K562 (cell line): ENCODE measurements at regions not wholly inside any gene's neighbourhood (a gene's known extent, or its start where the extent isn't known, plus 50 kb on each side); places are given as distances from the start of the nearest gene placed in this dataset.

Source experiments
- ATAC-seq: fragments of 200-7000 bp; cut with Tn5 transposase; 3 replicates; pipeline ENCODE4 v1.9.1; 2020; ENCODE audit warnings: moderate library complexity
- BruUV-seq: library from RNA; stranded (reverse); fragments of 400-500 nt; replicated peaks from 2 replicates; lab custom pipeline; 2021; lab: Mats Ljungman, UMichigan
- CTCF ChIA-PET: fragments of 300-600 bp; formaldehyde crosslinking; extraction: SDS; loops from one replicate; lab custom pipeline; 2021; ENCODE audit warnings: low intra/inter-chr PET ratio; lab: Yijun Ruan, JAX
- POLR2A ChIA-PET: fragments of 300-600, 350-650 bp; sonication (Branson Sonifier 250); formaldehyde crosslinking; extraction: SDS; loops from one replicate; lab custom pipeline; 2021; ENCODE audit warnings: antibody characterized with exemption, inconsistent platforms; lab: Yijun Ruan, JAX
- DNase-seq, 4 experiments: peaks; one replicate each; pipeline versions ENCODE4 v3.0.0 to v3.0.0-alpha.2; 2011 to 2018; ENCODE audit warnings: low spot score in 3 of 4, mixed read lengths in 3 of 4; ENCODE audit errors: extremely low read depth in 1 of 4
- FAIRE-seq: peaks from 2 replicates; lab custom pipeline; 2011; peaks lifted over from hg19 to GRCh38; lab: Jason Lieb, UNC
- H2AFZ ChIP-seq: 2 replicates; pipeline ENCODE4 v1.6.0; 2011; ENCODE audit warnings: low read depth, low read length, control low read depth, inconsistent platforms
- H3K27ac ChIP-seq: fragments of 200-600 bp; 3 replicates; pipeline ENCODE4 v1.8.0; 2011; ENCODE audit warnings: low read depth, mild to moderate bottlenecking, control low read depth, inconsistent platforms, low read length, moderate library complexity, mixed read lengths; ENCODE audit errors: extremely low read depth
- H3K27me3 ChIP-seq, 2 experiments: fragments of 300-600 bp in 1 of 2; 2 replicates in 1 of 2; 3 replicates in 1 of 2; pipeline versions ENCODE4 v1.6.0 to v1.8.0; 2011; ENCODE audit warnings: inconsistent platforms in 2 of 2, low read length in 2 of 2, mild to moderate bottlenecking in 1 of 2, mixed read lengths in 1 of 2, moderate library complexity in 1 of 2; ENCODE audit not compliant: control insufficient read depth in 2 of 2, insufficient read depth in 2 of 2
- H3K36me3 ChIP-seq: fragments of 300-600 bp; 3 replicates; pipeline ENCODE4 v1.8.0; 2011; ENCODE audit warnings: mild to moderate bottlenecking, low read length, inconsistent platforms; ENCODE audit not compliant: control insufficient read depth, insufficient read depth
- H3K4me1 ChIP-seq, 2 experiments: fragments of 200-600 bp in 1 of 2; replicated peaks in 1 of 2; 2 replicates in 1 of 2; 3 replicates in 1 of 2; pipeline versions ENCODE4 v1.5.1 to v1.8.0; 2011; ENCODE audit warnings: inconsistent platforms in 2 of 2, low read length in 2 of 2, mild to moderate bottlenecking in 1 of 2, mixed read lengths in 1 of 2, moderate library complexity in 1 of 2; ENCODE audit not compliant: control insufficient read depth in 2 of 2, insufficient read depth in 2 of 2
- H3K4me2 ChIP-seq: 2 replicates; pipeline ENCODE4 v1.6.1; 2011; ENCODE audit warnings: low read length, control low read depth, inconsistent platforms, mixed read lengths; ENCODE audit not compliant: insufficient read depth
- H3K4me3 ChIP-seq: fragments of 200-600 bp; sonication (generic), shearing (Covaris generic); 2 replicates; pipeline ENCODE4 v1.5.1; 2016; ENCODE audit warnings: control low read depth, inconsistent platforms
- H3K79me2 ChIP-seq: fragments of 200-600 bp; 3 replicates; pipeline ENCODE4 v1.8.0; 2011; ENCODE audit warnings: low read length, inconsistent platforms; ENCODE audit not compliant: control insufficient read depth, insufficient read depth
- H3K9ac ChIP-seq, 2 experiments: 2 replicates each; pipeline versions ENCODE4 v1.6.0 to v1.6.1; 2011; ENCODE audit warnings: low read depth in 2 of 2, low read length in 2 of 2, control low read depth in 1 of 2, inconsistent platforms in 1 of 2, mild to moderate bottlenecking in 1 of 2, mixed read lengths in 1 of 2; ENCODE audit not compliant: insufficient read depth in 1 of 2
- H3K9me1 ChIP-seq: one replicate; pipeline ENCODE4 v1.6.0; 2011; ENCODE audit warnings: inconsistent platforms, mild to moderate bottlenecking, low read length, moderate library complexity; ENCODE audit not compliant: control insufficient read depth, insufficient read depth
- H3K9me3 ChIP-seq: replicated peaks from 2 replicates; pipeline ENCODE4 v1.5.1; 2011; ENCODE audit warnings: low read depth, low read length, inconsistent platforms; ENCODE audit not compliant: control insufficient read depth, insufficient read depth
- H4K20me1 ChIP-seq: replicated peaks from 2 replicates; pipeline ENCODE4 v1.6.1; 2011; ENCODE audit warnings: low read length, inconsistent platforms, mixed read lengths; ENCODE audit not compliant: control insufficient read depth, insufficient read depth
- GTF2F1 ChIP-seq: IDR thresholded peaks from 2 replicates; pipeline ENCODE4 v1.6.1; 2011; ENCODE audit warnings: low read depth, low read length, improper control_type of control experiment
- IRF2 ChIP-seq: sonication (generic); formaldehyde crosslinking; IDR thresholded peaks from 2 replicates; pipeline ENCODE4 v1.8.1; 2022; ENCODE audit warnings: mild to moderate bottlenecking, missing genetic modification reagents
- MAFG ChIP-seq: fragments of 450-650 bp; conservative IDR thresholded peaks from 2 replicates; pipeline ENCODE4 v1.6.1; 2016; ENCODE audit warnings: missing genetic modification characterization, missing compliant biosample characterization
- SMARCB1 ChIP-seq: IDR thresholded peaks from 2 replicates; pipeline ENCODE4 v1.6.1; 2011; ENCODE audit warnings: improper control_type of control experiment, low read depth; ENCODE audit not compliant: insufficient read length
- ZNF239 ChIP-seq: fragments of 250-450 bp; sonication (Bioruptor Pico); IDR thresholded peaks from 2 replicates; pipeline ENCODE4 v1.4.0; 2020; ENCODE audit warnings: mild to moderate bottlenecking
- ZSCAN32 ChIP-seq: fragments of 450-650 bp; formaldehyde crosslinking; IDR thresholded peaks from 2 replicates; pipeline ENCODE4 v1.4.0; 2020; ENCODE audit warnings: mild to moderate bottlenecking, moderate library complexity
- WGBS: fragments of 100-300 bp; shearing (Covaris generic); methylation state at CpG from one replicate; pipeline ENCODE4 v1.1.6; 2016; ENCODE audit warnings: low coverage, mixed read lengths; ENCODE audit not compliant: insufficient coverage; ENCODE audit errors: missing lambda C conversion rate; 5-methylcytosine and 5-hydroxymethylcytosine counted together
- in situ Hi-C: fragments of 300-500 bp; cut with MboI; formaldehyde crosslinking; loops from 4 replicates; pipeline ENCODE4 v1.15.0; 2018; ENCODE audit warnings: inconsistent platforms, mixed read lengths
- intact Hi-C: fragments of 100-400 bp; cut with micrococcal nuclease; formaldehyde crosslinking; loops from 2 replicates; pipeline ENCODE4 v1.14.2; 2022
- TF ChIP-seq, protein P1 (sequence below): fragments of 450-650 bp; formaldehyde crosslinking; conservative IDR thresholded peaks from 2 replicates; pipeline ENCODE4 v1.4.0; 2022; ENCODE audit warnings: mild to moderate bottlenecking, missing genetic modification characterization
- TF ChIP-seq, protein P2 (sequence below): fragments of 450-650 bp; formaldehyde crosslinking; IDR thresholded peaks from 2 replicates; pipeline ENCODE4 v1.4.0; 2022; ENCODE audit warnings: missing genetic modification characterization
- TF ChIP-seq, protein P3 (sequence below): fragments of 450-650 bp; IDR thresholded peaks from 2 replicates; pipeline ENCODE4 v1.7.1; 2018; ENCODE audit warnings: mild to moderate bottlenecking, low read depth; ENCODE audit not compliant: partially characterized antibody
- TF ChIP-seq, protein P4 (sequence below), 2 experiments: fragments of 450-650 bp; IDR thresholded peaks; 2 replicates each; pipeline ENCODE4 v1.6.1; 2018; ENCODE audit warnings: mild to moderate bottlenecking in 2 of 2, low read depth in 1 of 2; ENCODE audit not compliant: partially characterized antibody in 2 of 2

DNA sequence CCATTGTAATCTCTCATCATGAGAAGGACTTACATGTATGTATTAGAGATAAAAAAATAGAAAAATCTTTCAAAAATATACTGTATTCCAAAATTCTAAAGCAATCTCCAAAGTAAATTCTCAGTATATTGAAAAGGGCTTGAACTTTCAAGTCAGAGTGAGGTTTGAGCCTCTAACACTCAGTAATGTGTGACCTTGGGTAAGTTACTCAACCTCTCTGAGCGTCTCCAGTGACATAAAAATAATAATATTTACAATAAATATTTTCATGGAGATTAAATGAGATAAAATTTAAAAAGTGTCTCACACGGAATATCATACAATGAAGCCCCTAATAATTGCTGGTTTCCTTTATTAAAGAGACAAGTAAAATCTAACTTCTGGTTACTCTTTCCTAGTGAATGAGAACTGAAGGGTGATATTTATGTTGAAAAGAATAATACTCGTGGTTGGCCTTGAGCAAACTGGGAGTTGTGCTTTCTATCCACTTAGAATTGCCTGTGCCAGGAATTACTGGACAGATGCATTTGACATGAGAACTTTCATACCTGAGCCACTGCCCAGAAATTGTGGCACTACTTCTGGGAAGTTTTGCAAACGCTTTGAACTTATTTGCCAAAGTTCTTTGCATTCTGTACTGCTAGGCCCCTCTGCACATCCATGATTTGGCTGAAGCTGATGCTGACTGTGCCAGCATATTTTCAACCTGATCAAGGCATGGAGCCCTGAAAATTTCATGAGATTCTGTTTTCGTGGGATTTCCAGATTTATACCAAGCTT lies 933.7 kb downstream of the GALC start:
- H4K20me1 ChIP-seq, result no peaks in the 10 kb centered on the region
- H3K27me3 ChIP-seq, result no peaks in the 10 kb centered on the region
- DNase-seq (no peak), FAIRE-seq (no peak), ATAC-seq (no peak)
- no peaks in the 10 kb centered on the region for H3K4me1 ChIP-seq
- H3K9me1 ChIP-seq, result no peaks in the 10 kb centered on the region
- intact Hi-C loops (no loop called here), in situ Hi-C loops (no loop called here)
- H3K4me3 ChIP-seq, result no peak overlapping the region
- H3K9ac ChIP-seq, result no peak overlapping the region
- no peak overlapping the region for H3K27ac ChIP-seq
- WGBS, result 0% methylated on average over 5 of the region's 5 CpGs
- ChIA-PET POLR2A (no interaction called here), CTCF (no interaction called here)
- no peak overlapping the region for H2AFZ ChIP-seq
- H3K9me3 ChIP-seq, result no peaks in the 10 kb centered on the region
- H3K4me2 ChIP-seq, result no peak overlapping the region
- no peaks in the 10 kb centered on the region for H3K79me2 ChIP-seq
- no TSS peak for BruUV-seq
- no peaks in the 10 kb centered on the region for H3K36me3 ChIP-seq
- TF ChIP-seq, protein P1, sequence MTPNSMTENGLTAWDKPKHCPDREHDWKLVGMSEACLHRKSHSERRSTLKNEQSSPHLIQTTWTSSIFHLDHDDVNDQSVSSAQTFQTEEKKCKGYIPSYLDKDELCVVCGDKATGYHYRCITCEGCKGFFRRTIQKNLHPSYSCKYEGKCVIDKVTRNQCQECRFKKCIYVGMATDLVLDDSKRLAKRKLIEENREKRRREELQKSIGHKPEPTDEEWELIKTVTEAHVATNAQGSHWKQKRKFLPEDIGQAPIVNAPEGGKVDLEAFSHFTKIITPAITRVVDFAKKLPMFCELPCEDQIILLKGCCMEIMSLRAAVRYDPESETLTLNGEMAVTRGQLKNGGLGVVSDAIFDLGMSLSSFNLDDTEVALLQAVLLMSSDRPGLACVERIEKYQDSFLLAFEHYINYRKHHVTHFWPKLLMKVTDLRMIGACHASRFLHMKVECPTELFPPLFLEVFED (CRISPR knock-in tag), result no peak
- TF ChIP-seq, protein P2, sequence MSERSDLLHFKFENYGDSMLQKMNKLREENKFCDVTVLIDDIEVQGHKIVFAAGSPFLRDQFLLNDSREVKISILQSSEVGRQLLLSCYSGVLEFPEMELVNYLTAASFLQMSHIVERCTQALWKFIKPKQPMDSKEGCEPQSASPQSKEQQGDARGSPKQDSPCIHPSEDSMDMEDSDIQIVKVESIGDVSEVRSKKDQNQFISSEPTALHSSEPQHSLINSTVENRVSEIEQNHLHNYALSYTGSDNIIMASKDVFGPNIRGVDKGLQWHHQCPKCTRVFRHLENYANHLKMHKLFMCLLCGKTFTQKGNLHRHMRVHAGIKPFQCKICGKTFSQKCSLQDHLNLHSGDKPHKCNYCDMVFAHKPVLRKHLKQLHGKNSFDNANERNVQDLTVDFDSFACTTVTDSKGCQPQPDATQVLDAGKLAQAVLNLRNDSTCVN (CRISPR knock-in tag), result no peak
- TF ChIP-seq MAFG (tag) (no peak), IRF2 (CRISPR knock-in tag) (no peak), GTF2F1 (no peak), ZNF239 (CRISPR knock-in tag) (no peak), ZSCAN32 (no peak), SMARCB1 (no peak)
- TF ChIP-seq, protein P3, sequence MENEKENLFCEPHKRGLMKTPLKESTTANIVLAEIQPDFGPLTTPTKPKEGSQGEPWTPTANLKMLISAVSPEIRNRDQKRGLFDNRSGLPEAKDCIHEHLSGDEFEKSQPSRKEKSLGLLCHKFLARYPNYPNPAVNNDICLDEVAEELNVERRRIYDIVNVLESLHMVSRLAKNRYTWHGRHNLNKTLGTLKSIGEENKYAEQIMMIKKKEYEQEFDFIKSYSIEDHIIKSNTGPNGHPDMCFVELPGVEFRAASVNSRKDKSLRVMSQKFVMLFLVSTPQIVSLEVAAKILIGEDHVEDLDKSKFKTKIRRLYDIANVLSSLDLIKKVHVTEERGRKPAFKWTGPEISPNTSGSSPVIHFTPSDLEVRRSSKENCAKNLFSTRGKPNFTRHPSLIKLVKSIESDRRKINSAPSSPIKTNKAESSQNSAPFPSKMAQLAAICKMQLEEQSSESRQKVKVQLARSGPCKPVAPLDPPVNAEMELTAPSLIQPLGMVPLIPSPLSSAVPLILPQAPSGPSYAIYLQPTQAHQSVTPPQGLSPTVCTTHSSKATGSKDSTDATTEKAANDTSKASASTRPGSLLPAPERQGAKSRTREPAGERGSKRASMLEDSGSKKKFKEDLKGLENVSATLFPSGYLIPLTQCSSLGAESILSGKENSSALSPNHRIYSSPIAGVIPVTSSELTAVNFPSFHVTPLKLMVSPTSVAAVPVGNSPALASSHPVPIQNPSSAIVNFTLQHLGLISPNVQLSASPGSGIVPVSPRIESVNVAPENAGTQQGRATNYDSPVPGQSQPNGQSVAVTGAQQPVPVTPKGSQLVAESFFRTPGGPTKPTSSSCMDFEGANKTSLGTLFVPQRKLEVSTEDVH, result no peak
- TF ChIP-seq, protein P4, sequence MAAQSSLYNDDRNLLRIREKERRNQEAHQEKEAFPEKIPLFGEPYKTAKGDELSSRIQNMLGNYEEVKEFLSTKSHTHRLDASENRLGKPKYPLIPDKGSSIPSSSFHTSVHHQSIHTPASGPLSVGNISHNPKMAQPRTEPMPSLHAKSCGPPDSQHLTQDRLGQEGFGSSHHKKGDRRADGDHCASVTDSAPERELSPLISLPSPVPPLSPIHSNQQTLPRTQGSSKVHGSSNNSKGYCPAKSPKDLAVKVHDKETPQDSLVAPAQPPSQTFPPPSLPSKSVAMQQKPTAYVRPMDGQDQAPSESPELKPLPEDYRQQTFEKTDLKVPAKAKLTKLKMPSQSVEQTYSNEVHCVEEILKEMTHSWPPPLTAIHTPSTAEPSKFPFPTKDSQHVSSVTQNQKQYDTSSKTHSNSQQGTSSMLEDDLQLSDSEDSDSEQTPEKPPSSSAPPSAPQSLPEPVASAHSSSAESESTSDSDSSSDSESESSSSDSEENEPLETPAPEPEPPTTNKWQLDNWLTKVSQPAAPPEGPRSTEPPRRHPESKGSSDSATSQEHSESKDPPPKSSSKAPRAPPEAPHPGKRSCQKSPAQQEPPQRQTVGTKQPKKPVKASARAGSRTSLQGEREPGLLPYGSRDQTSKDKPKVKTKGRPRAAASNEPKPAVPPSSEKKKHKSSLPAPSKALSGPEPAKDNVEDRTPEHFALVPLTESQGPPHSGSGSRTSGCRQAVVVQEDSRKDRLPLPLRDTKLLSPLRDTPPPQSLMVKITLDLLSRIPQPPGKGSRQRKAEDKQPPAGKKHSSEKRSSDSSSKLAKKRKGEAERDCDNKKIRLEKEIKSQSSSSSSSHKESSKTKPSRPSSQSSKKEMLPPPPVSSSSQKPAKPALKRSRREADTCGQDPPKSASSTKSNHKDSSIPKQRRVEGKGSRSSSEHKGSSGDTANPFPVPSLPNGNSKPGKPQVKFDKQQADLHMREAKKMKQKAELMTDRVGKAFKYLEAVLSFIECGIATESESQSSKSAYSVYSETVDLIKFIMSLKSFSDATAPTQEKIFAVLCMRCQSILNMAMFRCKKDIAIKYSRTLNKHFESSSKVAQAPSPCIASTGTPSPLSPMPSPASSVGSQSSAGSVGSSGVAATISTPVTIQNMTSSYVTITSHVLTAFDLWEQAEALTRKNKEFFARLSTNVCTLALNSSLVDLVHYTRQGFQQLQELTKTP (IDR thresholded peaks at IDR 0.05; ENCODE audit: low read depth in 1 of 2, partially characterized antibody in 2 of 2), result no peak
